GM12874 (cell line): ENCODE measurements at regions not wholly inside any gene's neighbourhood (a gene's known extent, or its start where the extent isn't known, plus 50 kb on each side); places are given as distances from the start of the nearest gene placed in this dataset.

Experiments
- CTCF ChIP-seq: IDR thresholded peaks from 2 replicates; pipeline ENCODE4 v1.5.1; 2011; ENCODE audit warnings: low read depth, mild to moderate bottlenecking, control low read depth, low read length, moderate library complexity; ENCODE audit not compliant: insufficient read depth

GRCh38 chr16:87094556-87094865 is 222.7 kb downstream of the C16orf95 start:
- no peak for TF ChIP-seq CTCF

GRCh38 chr16:87095271-87095670 is 221.9 kb downstream of the C16orf95 start:
- no peak for TF ChIP-seq CTCF

- no peak for TF ChIP-seq CTCF
Measured at GRCh38 chr16:87096746-87097333, 220.4 kb downstream of the C16orf95 start.

GRCh38 chr16:87098361-87098760 is 218.8 kb downstream of the C16orf95 start:
- no peak for TF ChIP-seq CTCF

GRCh38 chr16:87098976-87099720 is 218.0 kb downstream of the C16orf95 start:
- TF ChIP-seq CTCF: no peak

GRCh38 chr16:87100306-87101058 is 216.7 kb downstream of the C16orf95 start:
- TF ChIP-seq CTCF: no peak

GRCh38 chr16:87101903-87102302 is 215.3 kb downstream of the C16orf95 start:
- no peak for TF ChIP-seq CTCF
